ENCODE measurements at regions not wholly inside any gene's neighbourhood (a gene's known extent, or its start where the extent isn't known, plus 50 kb on each side); places are given as distances from the start of the nearest gene placed in this dataset.

DNA sequence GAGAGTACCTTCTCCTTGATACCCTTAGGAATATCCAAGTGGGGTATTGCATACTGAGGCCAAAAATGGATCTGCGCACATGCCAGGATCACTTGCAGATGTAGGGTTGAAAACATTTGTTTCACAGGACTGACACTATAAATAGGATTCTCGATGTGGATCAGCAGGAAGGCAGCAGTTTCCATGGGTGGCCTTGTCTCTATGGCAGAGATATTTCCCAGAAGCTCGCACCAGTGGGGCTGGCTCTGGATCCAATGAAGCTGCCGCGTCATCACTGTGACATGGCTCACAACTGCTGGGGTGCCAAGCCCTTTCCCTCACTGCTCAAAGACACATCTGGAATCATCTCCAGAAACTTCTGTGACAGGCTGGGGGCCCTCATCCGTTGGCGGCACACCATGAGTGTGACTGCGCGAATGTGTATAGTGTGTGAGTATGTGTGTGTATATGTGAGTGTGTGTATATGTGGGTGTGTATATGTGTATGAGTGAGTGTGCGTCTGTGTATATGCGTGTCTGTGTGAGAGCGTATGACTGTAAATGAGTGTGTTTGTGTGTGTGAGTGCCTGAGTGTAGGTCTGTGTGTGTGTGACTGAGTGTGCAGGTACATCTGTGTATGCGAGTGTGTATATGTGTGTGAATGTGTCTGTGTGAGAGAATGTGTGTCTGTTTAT lies 182.5 kb downstream of the GAS1 start:
- peak overlapping the region; percentile 48 for H2BK12ac ChIP-seq (ENCODE audit: low read length)
- peaks cover 0 to 17% of the 10 kb centered on the region in 2 donors for H3K4me1 ChIP-seq (ENCODE audit: control insufficient read depth in 2 of 2, insufficient read depth in 1 of 2, low read depth in 1 of 2, low read length in 2 of 2)
- no peak overlapping the region for H2BK120ac ChIP-seq (ENCODE audit: low read depth, low read length)
- H2AFZ ChIP-seq (ENCODE audit: low read length): no peak overlapping the region
- no peak overlapping the region for H3K27ac ChIP-seq (replicated peaks; ENCODE audit: low read length)
- H2BK5ac ChIP-seq (ENCODE audit: low read length): no peak overlapping the region
- WGBS, 2 donors (ENCODE audit: extremely low coverage in 2 of 2, insufficient read length in 2 of 2, insufficient replicate concordance in 1 of 2): 100% methylated on average over 3 of the region's 13 CpGs; no CpG with 5 or more reads in 1 of the 2 donors
- no peak overlapping the region for H3K9ac ChIP-seq (ENCODE audit: low read depth, low read length, poor library complexity)
- H3K4me3 ChIP-seq (ENCODE audit: low read length in 2 of 2): no peak overlapping the region
- H4K91ac ChIP-seq (ENCODE audit: low read depth, low read length, poor library complexity): no peak overlapping the region
- no peak overlapping the region for H3K14ac ChIP-seq (ENCODE audit: low read length)
- no peak overlapping the region for H3K4me2 ChIP-seq (ENCODE audit: insufficient read depth, low read length, poor library complexity, severe bottlenecking)
- DNase-seq (ENCODE audit: low spot score): no peak
- H3K79me1 ChIP-seq (ENCODE audit: low read depth, low read length): no peaks in the 10 kb centered on the region
- H3K27me3 ChIP-seq (ENCODE audit: control insufficient read depth in 3 of 3, insufficient read depth in 3 of 3, low read depth in 1 of 3, low read length in 3 of 3): no peaks in the 10 kb centered on the region
- no peak overlapping the region for H3K18ac ChIP-seq (ENCODE audit: low read length)
- H3K23ac ChIP-seq (ENCODE audit: low read depth, low read length, poor library complexity): no peak overlapping the region
- no peak overlapping the region for H2BK15ac ChIP-seq (ENCODE audit: low read length)
- no peak overlapping the region for H4K8ac ChIP-seq (ENCODE audit: low read depth, low read length)
- no peak overlapping the region for H2AK5ac ChIP-seq (ENCODE audit: low read depth, low read length)
- H3K4ac ChIP-seq (ENCODE audit: low read length): no peak overlapping the region
- H3K36me3 ChIP-seq (replicated peaks in 1 of 2; ENCODE audit: control insufficient read depth in 2 of 2, insufficient read depth in 2 of 2, low read length in 2 of 2): no peaks in the 10 kb centered on the region
- H3K9me3 ChIP-seq (replicated peaks in 1 of 2; ENCODE audit: control insufficient read depth in 2 of 2, insufficient read depth in 1 of 2, low read depth in 1 of 2, low read length in 2 of 2): no peaks in the 10 kb centered on the region

DNA sequence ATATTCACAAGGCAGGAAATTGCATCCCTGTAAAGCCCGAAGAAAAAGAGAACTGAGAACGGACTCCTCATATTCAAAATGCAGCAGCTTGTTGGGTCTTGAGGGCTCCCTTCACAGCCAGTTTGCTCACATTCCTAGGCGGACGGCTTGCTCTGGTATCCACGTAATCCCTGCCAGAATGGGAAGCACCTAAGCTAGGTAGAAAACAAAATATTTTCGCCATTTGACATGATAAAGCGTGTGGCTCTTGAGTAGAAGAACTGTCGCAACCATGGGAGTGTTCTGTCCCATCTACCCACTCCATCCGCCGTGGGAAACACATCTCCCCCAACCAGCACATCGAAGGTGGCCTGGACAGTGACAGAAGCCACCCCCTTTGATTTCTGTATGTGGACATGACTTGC lies 183.1 kb downstream of the GAS1 start:
- no peak overlapping the region for H4K8ac ChIP-seq (ENCODE audit: low read depth, low read length)
- H2BK12ac ChIP-seq (ENCODE audit: low read length): no peak overlapping the region
- DNase-seq (ENCODE audit: low spot score): no peak
- H3K9ac ChIP-seq (ENCODE audit: low read depth, low read length, poor library complexity): no peak overlapping the region
- no CpG with 5 or more reads among the region's 11 CpGs for WGBS, 2 donors (ENCODE audit: extremely low coverage in 2 of 2, insufficient read length in 2 of 2, insufficient replicate concordance in 1 of 2)
- H3K18ac ChIP-seq (ENCODE audit: low read length): peak overlapping the region; percentile 32
- H3K14ac ChIP-seq (ENCODE audit: low read length): no peak overlapping the region
- H2BK5ac ChIP-seq (ENCODE audit: low read length): no peak overlapping the region
- no peak overlapping the region for H2AFZ ChIP-seq (ENCODE audit: low read length)
- H3K27me3 ChIP-seq (ENCODE audit: control insufficient read depth in 3 of 3, insufficient read depth in 3 of 3, low read depth in 1 of 3, low read length in 3 of 3): no peaks in the 10 kb centered on the region
- H3K4ac ChIP-seq (ENCODE audit: low read length): no peak overlapping the region
- peaks cover 0 to 17% of the 10 kb centered on the region in 2 donors for H3K4me1 ChIP-seq (ENCODE audit: control insufficient read depth in 2 of 2, insufficient read depth in 1 of 2, low read depth in 1 of 2, low read length in 2 of 2)
- no peak overlapping the region for H3K4me3 ChIP-seq (ENCODE audit: low read length in 2 of 2)
- no peak overlapping the region for H4K91ac ChIP-seq (ENCODE audit: low read depth, low read length, poor library complexity)
- H3K36me3 ChIP-seq (replicated peaks in 1 of 2; ENCODE audit: control insufficient read depth in 2 of 2, insufficient read depth in 2 of 2, low read length in 2 of 2): no peaks in the 10 kb centered on the region
- no peak overlapping the region for H3K27ac ChIP-seq (replicated peaks; ENCODE audit: low read length)
- no peak overlapping the region for H3K4me2 ChIP-seq (ENCODE audit: insufficient read depth, low read length, poor library complexity, severe bottlenecking)
- no peaks in the 10 kb centered on the region for H3K9me3 ChIP-seq (replicated peaks in 1 of 2; ENCODE audit: control insufficient read depth in 2 of 2, insufficient read depth in 1 of 2, low read depth in 1 of 2, low read length in 2 of 2)
- H2BK120ac ChIP-seq (ENCODE audit: low read depth, low read length): no peak overlapping the region
- no peak overlapping the region for H2AK5ac ChIP-seq (ENCODE audit: low read depth, low read length)
- H2BK15ac ChIP-seq (ENCODE audit: low read length): no peak overlapping the region
- no peaks in the 10 kb centered on the region for H3K79me1 ChIP-seq (ENCODE audit: low read depth, low read length)
- no peak overlapping the region for H3K23ac ChIP-seq (ENCODE audit: low read depth, low read length, poor library complexity)

DNA sequence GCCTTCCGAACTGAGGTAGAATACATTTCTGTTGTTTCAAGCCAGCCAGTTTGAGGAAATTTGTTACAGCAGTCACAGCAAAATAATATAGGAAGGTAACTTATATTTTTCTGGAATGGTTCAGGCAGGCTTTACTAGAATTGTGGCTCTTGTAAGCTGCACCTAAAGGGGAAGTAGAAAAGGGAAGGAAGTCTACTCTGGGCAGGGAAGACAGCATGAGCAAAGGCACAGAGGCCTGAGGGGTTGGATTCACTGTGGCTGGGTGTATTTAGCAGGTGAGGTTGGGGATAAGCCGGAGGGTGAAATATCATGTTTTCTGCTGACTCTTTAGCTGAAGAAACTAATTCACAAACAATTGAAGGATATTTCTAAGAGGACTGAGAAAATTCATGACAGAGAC lies 183.5 kb downstream of the GAS1 start:
- Histone ChIP-seq H2AFZ (ENCODE audit: low read length) (no peak overlapping the region), H3K14ac (ENCODE audit: low read length) (no peak overlapping the region), H3K23ac (ENCODE audit: low read depth, low read length, poor library complexity) (no peak overlapping the region), H2BK15ac (ENCODE audit: low read length) (no peak overlapping the region), H3K9me3 (replicated peaks in 1 of 2; ENCODE audit: control insufficient read depth in 2 of 2, insufficient read depth in 1 of 2, low read depth in 1 of 2, low read length in 2 of 2) (no peaks in the 10 kb centered on the region), H2AK5ac (ENCODE audit: low read depth, low read length) (no peak overlapping the region), H4K8ac (ENCODE audit: low read depth, low read length) (no peak overlapping the region), H2BK5ac (ENCODE audit: low read length) (no peak overlapping the region), H3K4ac (ENCODE audit: low read length) (no peak overlapping the region), H3K4me3 (ENCODE audit: low read length in 2 of 2) (no peak overlapping the region), H3K27ac (replicated peaks; ENCODE audit: low read length) (no peak overlapping the region), H4K91ac (ENCODE audit: low read depth, low read length, poor library complexity) (no peak overlapping the region), H3K27me3 (ENCODE audit: control insufficient read depth in 3 of 3, insufficient read depth in 3 of 3, low read depth in 1 of 3, low read length in 3 of 3) (no peaks in the 10 kb centered on the region), H3K4me1 (ENCODE audit: control insufficient read depth in 2 of 2, insufficient read depth in 1 of 2, low read depth in 1 of 2, low read length in 2 of 2) (peaks cover 0 to 17% of the 10 kb centered on the region in 2 donors), H3K4me2 (ENCODE audit: insufficient read depth, low read length, poor library complexity, severe bottlenecking) (no peak overlapping the region), H3K36me3 (replicated peaks in 1 of 2; ENCODE audit: control insufficient read depth in 2 of 2, insufficient read depth in 2 of 2, low read length in 2 of 2) (no peaks in the 10 kb centered on the region), H2BK12ac (ENCODE audit: low read length) (no peak overlapping the region), H3K18ac (ENCODE audit: low read length) (no peak overlapping the region), H3K79me1 (ENCODE audit: low read depth, low read length) (no peaks in the 10 kb centered on the region), H3K9ac (ENCODE audit: low read depth, low read length, poor library complexity) (no peak overlapping the region), H2BK120ac (ENCODE audit: low read depth, low read length) (no peak overlapping the region)
- WGBS, 2 donors (ENCODE audit: extremely low coverage in 2 of 2, insufficient read length in 2 of 2, insufficient replicate concordance in 1 of 2): no CpG with 5 or more reads among the region's 2 CpGs
- DNase-seq (ENCODE audit: low spot score): no peak

DNA sequence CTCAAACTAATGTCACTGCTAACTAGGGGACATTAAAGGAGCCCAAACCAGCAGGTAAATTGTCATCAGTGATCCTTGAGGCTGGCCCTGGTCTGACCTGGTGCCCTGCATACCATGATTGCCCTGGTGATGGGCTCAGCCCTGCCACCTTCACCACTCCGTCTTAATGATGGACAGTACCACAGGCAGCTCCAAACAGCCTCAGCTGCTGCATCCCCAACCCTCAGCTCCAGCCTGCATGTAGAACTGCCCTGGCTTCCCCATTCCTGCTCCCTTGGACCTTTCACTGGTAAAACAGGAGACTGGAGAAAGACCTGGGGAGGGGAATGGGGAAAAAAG lies 190.0 kb downstream of the GAS1 start:
- WGBS, 2 donors (ENCODE audit: extremely low coverage in 2 of 2, insufficient read length in 2 of 2, insufficient replicate concordance in 1 of 2): no CpG with 5 or more reads among the region's 1 CpG
- H3K36me3 ChIP-seq (replicated peaks in 1 of 2; ENCODE audit: control insufficient read depth in 2 of 2, insufficient read depth in 2 of 2, low read length in 2 of 2): no peaks in the 10 kb centered on the region

More for the DNA sequence above, 190.0 kb downstream of the GAS1 start:
- Histone ChIP-seq H3K27ac (replicated peaks; ENCODE audit: low read length) (no peak overlapping the region), H3K4ac (ENCODE audit: low read length) (no peak overlapping the region), H3K23ac (ENCODE audit: low read depth, low read length, poor library complexity) (no peak overlapping the region), H4K8ac (ENCODE audit: low read depth, low read length) (no peak overlapping the region), H3K4me1 (ENCODE audit: control insufficient read depth in 2 of 2, insufficient read depth in 1 of 2, low read depth in 1 of 2, low read length in 2 of 2) (no peaks in the 10 kb centered on the region), H3K27me3 (ENCODE audit: control insufficient read depth in 3 of 3, insufficient read depth in 3 of 3, low read depth in 1 of 3, low read length in 3 of 3) (no peaks in the 10 kb centered on the region), H3K4me2 (ENCODE audit: insufficient read depth, low read length, poor library complexity, severe bottlenecking) (no peak overlapping the region), H3K18ac (ENCODE audit: low read length) (no peak overlapping the region), H2BK120ac (ENCODE audit: low read depth, low read length) (no peak overlapping the region), H3K9me3 (replicated peaks in 1 of 2; ENCODE audit: control insufficient read depth in 2 of 2, insufficient read depth in 1 of 2, low read depth in 1 of 2, low read length in 2 of 2) (no peaks in the 10 kb centered on the region), H4K91ac (ENCODE audit: low read depth, low read length, poor library complexity) (no peak overlapping the region), H2AK5ac (ENCODE audit: low read depth, low read length) (no peak overlapping the region), H3K4me3 (ENCODE audit: low read length in 2 of 2) (no peak overlapping the region), H2BK12ac (ENCODE audit: low read length) (no peak overlapping the region), H2AFZ (ENCODE audit: low read length) (no peak overlapping the region), H3K79me1 (ENCODE audit: low read depth, low read length) (no peaks in the 10 kb centered on the region), H2BK15ac (ENCODE audit: low read length) (no peak overlapping the region), H3K9ac (ENCODE audit: low read depth, low read length, poor library complexity) (no peak overlapping the region), H3K14ac (ENCODE audit: low read length) (no peak overlapping the region), H2BK5ac (ENCODE audit: low read length) (no peak overlapping the region)
- DNase-seq (ENCODE audit: low spot score): no peak

Data from neuronal stem cell (in vitro differentiated cells).